ENCODE measurements at regions not wholly inside any gene's neighbourhood (a gene's known extent, or its start where the extent isn't known, plus 50 kb on each side); places are given as distances from the start of the nearest gene placed in this dataset.
"Not testable (repeated sequence)": the region's sequence is repeated elsewhere in the genome, so short reads cannot be mapped to it uniquely, and the experiment has no call there.

- DNase-seq, result no peak
Measured at GRCh38 chr7:116342125-116342524, 131.8 kb downstream of the TES start.

- no peak for DNase-seq
Measured at GRCh38 chr7:116347151-116347832, 137.0 kb downstream of the TES start.

GRCh38 chr7:116348346-116348745 lies 138.0 kb downstream of the TES start:
- no peak for DNase-seq

- DNase-seq, result no peak
Measured at GRCh38 chr7:116351966-116352365, 141.6 kb downstream of the TES start.

- DNase-seq, result no peak
Measured at GRCh38 chr7:116353647-116354046, 143.3 kb downstream of the TES start.

GRCh38 chr7:116354171-116354545 lies 143.8 kb downstream of the TES start:
- DNase-seq, result no peak

- DNase-seq, result no peak
Measured at GRCh38 chr7:116354546-116355423, 144.4 kb downstream of the TES start.

GRCh38 chr7:116355424-116355765 lies 144.1 kb upstream of the CAV2 start:
- DNase-seq, result no peak

GRCh38 chr7:116356333-116356965 lies 143.1 kb upstream of the CAV2 start:
- peak; percentile 62 for DNase-seq

GRCh38 chr7:116356979-116357378 lies 142.6 kb upstream of the CAV2 start:
- DNase-seq, result peak; percentile 97

GRCh38 chr7:116357781-116358670 lies 141.5 kb upstream of the CAV2 start:
- no peak for DNase-seq

- no peak for DNase-seq
Measured at GRCh38 chr7:116361767-116362166, 137.8 kb upstream of the CAV2 start.

- no peak for DNase-seq
Measured at GRCh38 chr7:116363637-116364432, 135.7 kb upstream of the CAV2 start.

GRCh38 chr7:116364469-116364868 lies 135.1 kb upstream of the CAV2 start:
- no peak for DNase-seq

- no peak for DNase-seq
Measured at GRCh38 chr7:116365797-116366196, 133.7 kb upstream of the CAV2 start.

GRCh38 chr7:116367171-116367813 lies 132.2 kb upstream of the CAV2 start:
- peak; percentile 16 for DNase-seq

- no peak for DNase-seq
Measured at GRCh38 chr7:116368965-116369364, 130.6 kb upstream of the CAV2 start.

GRCh38 chr7:116371536-116371935 lies 128.0 kb upstream of the CAV2 start:
- DNase-seq, result not testable (repeated sequence)

GRCh38 chr7:116373229-116373628 lies 126.3 kb upstream of the CAV2 start:
- DNase-seq, result not testable (repeated sequence)

- no peak for DNase-seq
Measured at GRCh38 chr7:116377721-116378120, 121.8 kb upstream of the CAV2 start.

GRCh38 chr7:116380025-116380424 lies 119.5 kb upstream of the CAV2 start:
- no peak for DNase-seq

GRCh38 chr7:116382375-116382774 lies 117.2 kb upstream of the CAV2 start:
- no peak for DNase-seq

All from NCI-H526 treated with DMSO at 0.1 percent for 48 hours (cell line).